MCF 10A (cell line): ENCODE measurements at regions not wholly inside any gene's neighbourhood (a gene's known extent, or its start where the extent isn't known, plus 50 kb on each side); places are given as distances from the start of the nearest gene placed in this dataset.

Experiments used
- BruUV-seq: library from RNA; stranded (reverse); fragments of 400-500 nt; replicated peaks from 2 replicates; lab custom pipeline; 2021; lab: Mats Ljungman, UMichigan
- CTCF ChIA-PET: fragments of 300-600 bp; sonication (Branson Sonifier 250); formaldehyde crosslinking; extraction: SDS; loops from one replicate; lab custom pipeline; 2021; ENCODE audit warnings: antibody characterized with exemption, inconsistent platforms; lab: Yijun Ruan, JAX
- POLR2A ChIA-PET: fragments of 300-600, 350-650 bp; sonication (Branson Sonifier 250); formaldehyde crosslinking; extraction: SDS; loops from one replicate; lab custom pipeline; 2020; ENCODE audit warnings: antibody characterized with exemption, inconsistent platforms; lab: Yijun Ruan, JAX
- DNase-seq: peaks from one replicate; pipeline ENCODE4 v3.0.0-alpha.2; 2018; ENCODE audit not compliant: unreplicated experiment
- H3K27ac Mint-ChIP-seq: one replicate; pipeline ENCODE4 v1.8.0; 2022; ENCODE audit warnings: mild to moderate bottlenecking, low read depth, mixed read lengths; ENCODE audit not compliant: unreplicated experiment
- H3K27me3 Mint-ChIP-seq: one replicate; pipeline ENCODE4 v1.8.0; 2022; ENCODE audit warnings: mixed read lengths; ENCODE audit not compliant: insufficient read depth, unreplicated experiment
- H3K36me3 Mint-ChIP-seq: one replicate; pipeline ENCODE4 v1.8.0; 2022; ENCODE audit warnings: mild to moderate bottlenecking, moderate library complexity, mixed read lengths; ENCODE audit not compliant: insufficient read depth, unreplicated experiment
- H3K4me1 Mint-ChIP-seq: one replicate; pipeline ENCODE4 v1.8.0; 2022; ENCODE audit warnings: mixed read lengths; ENCODE audit not compliant: insufficient read depth, unreplicated experiment
- H3K4me3 Mint-ChIP-seq: one replicate; pipeline ENCODE4 v1.8.0; 2022; ENCODE audit warnings: mild to moderate bottlenecking, moderate library complexity, mixed read lengths; ENCODE audit not compliant: unreplicated experiment
- H3K9me3 Mint-ChIP-seq: one replicate; pipeline ENCODE4 v1.8.0; 2022; ENCODE audit warnings: mixed read lengths; ENCODE audit not compliant: unreplicated experiment
- intact Hi-C: fragments of 100-400 bp; cut with micrococcal nuclease; formaldehyde crosslinking; loops from 2 replicates; pipeline ENCODE4 v1.14.1; 2022
- TF ChIP-seq, protein P1 (sequence below): fragments of 200-600 bp; IDR thresholded peaks from one replicate; pipeline ENCODE4 v1.8.0; 2022; ENCODE audit warnings: antibody characterized with exemption, mild to moderate bottlenecking; ENCODE audit not compliant: unreplicated experiment

- BruUV-seq = no TSS peak
- Mint-ChIP-seq H3K4me1 (peaks cover 5% of the 10 kb centered on the region), H3K36me3 (no peaks in the 10 kb centered on the region), H3K27ac (no peak overlapping the region), H3K27me3 (no peaks in the 10 kb centered on the region), H3K4me3 (no peak overlapping the region), H3K9me3 (no peaks in the 10 kb centered on the region)
- TF ChIP-seq, protein P1, sequence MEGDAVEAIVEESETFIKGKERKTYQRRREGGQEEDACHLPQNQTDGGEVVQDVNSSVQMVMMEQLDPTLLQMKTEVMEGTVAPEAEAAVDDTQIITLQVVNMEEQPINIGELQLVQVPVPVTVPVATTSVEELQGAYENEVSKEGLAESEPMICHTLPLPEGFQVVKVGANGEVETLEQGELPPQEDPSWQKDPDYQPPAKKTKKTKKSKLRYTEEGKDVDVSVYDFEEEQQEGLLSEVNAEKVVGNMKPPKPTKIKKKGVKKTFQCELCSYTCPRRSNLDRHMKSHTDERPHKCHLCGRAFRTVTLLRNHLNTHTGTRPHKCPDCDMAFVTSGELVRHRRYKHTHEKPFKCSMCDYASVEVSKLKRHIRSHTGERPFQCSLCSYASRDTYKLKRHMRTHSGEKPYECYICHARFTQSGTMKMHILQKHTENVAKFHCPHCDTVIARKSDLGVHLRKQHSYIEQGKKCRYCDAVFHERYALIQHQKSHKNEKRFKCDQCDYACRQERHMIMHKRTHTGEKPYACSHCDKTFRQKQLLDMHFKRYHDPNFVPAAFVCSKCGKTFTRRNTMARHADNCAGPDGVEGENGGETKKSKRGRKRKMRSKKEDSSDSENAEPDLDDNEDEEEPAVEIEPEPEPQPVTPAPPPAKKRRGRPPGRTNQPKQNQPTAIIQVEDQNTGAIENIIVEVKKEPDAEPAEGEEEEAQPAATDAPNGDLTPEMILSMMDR = no peak
- intact Hi-C loops = no loop called here
- DNase-seq = no peak
- CTCF ChIA-PET = no interaction called here
- POLR2A ChIA-PET = no interaction called here
These were observed 673.8 kb downstream of the PTPRC start for GRCh38 chr1:199312626-199313025.

DNA sequence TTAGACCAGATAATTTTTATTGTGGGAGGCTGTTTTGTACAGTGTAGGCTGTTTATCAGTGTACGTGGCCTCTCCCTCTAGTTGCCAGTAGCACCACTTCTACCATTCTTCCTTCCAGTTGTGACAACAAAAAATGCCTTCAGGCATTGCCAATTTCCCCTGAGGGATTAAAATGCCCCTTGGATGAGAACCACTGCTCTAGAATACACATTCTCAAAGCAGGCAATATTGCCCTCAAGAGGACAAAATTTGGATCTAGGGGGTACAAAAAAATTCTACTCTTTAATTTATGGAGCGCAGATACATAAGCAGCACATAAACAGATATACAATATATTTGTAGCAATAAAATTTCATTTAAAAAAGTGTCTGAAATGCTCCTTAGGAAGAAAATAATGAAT, 674.6 kb downstream of the PTPRC start:
- ChIA-PET POLR2A (interaction anchor here (0.6 kb wide), 1 partner anchor 24 kb away, joined by 3 read pairs; no protein-coding TSS in a partner anchor), CTCF (no interaction called here)
- Mint-ChIP-seq H3K36me3 (no peaks in the 10 kb centered on the region), H3K27ac (no peak overlapping the region), H3K9me3 (no peaks in the 10 kb centered on the region), H3K27me3 (no peaks in the 10 kb centered on the region), H3K4me3 (no peak overlapping the region), H3K4me1 (peaks cover 5% of the 10 kb centered on the region)
- TF ChIP-seq, protein P1 = no peak
- BruUV-seq = no TSS peak
- intact Hi-C loops = no loop called here
- DNase-seq = no peak

DNA sequence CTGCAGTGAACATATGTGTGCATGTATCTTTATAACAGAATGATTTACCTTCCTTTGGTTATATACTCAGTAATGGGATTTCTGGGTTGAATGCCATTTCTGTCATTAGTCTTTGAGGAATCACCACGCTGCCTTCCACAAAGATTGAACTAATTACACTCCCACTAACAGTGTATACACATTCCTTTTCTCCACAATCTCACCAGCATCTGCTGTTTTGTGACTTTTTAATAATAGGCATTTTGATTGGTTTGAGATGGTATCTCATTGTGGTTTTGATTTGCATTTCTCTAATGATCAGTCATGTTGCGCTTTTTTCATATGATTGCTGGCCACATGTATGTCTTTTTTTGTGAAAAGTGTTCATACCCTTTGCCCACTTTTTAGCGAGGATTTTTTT, 680.5 kb downstream of the PTPRC start:
- Mint-ChIP-seq H3K9me3 (no peaks in the 10 kb centered on the region), H3K36me3 (no peaks in the 10 kb centered on the region), H3K27ac (no peak overlapping the region), H3K4me3 (no peak overlapping the region), H3K4me1 (no peaks in the 10 kb centered on the region), H3K27me3 (no peaks in the 10 kb centered on the region)
- BruUV-seq = no TSS peak
- intact Hi-C loops = no loop called here
- ChIA-PET POLR2A (no interaction called here), CTCF (interaction anchor here (0.6 kb wide), 1 partner anchor 1100 kb away, joined by 3 read pairs; no protein-coding TSS in a partner anchor)
- DNase-seq = no peak
- TF ChIP-seq, protein P1 = no peak

DNA sequence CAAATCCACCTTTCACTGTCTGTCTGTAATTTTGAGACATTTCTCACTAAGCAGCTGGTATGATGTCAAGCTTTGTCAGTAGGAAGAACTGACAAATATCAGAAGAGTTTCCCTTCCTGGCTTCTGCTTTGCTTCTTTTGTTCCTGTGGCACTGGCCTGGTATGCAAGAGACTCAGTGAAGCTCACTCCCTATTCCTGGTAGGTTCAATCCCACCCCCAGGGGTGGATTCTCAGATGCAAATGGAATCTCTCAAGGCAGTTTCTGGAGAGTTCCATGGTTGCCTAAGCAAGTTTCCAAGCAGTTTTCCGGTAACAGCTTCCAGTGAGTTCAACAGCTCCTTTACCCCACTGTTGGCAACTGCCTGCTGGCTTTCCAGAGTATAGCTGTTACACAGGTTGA, 683.4 kb downstream of the PTPRC start:
- Mint-ChIP-seq H3K4me3 (no peak overlapping the region), H3K4me1 (no peaks in the 10 kb centered on the region), H3K27ac (no peak overlapping the region), H3K36me3 (no peaks in the 10 kb centered on the region), H3K9me3 (no peaks in the 10 kb centered on the region), H3K27me3 (no peaks in the 10 kb centered on the region)
- TF ChIP-seq, protein P1 = no peak
- no TSS peak for BruUV-seq
- CTCF ChIA-PET = interaction anchor here (1.0 kb wide), 1 partner anchor 550 kb away, joined by 5 read pairs; no protein-coding TSS in a partner anchor
- POLR2A ChIA-PET = no interaction called here
- intact Hi-C loops = no loop called here
- DNase-seq = no peak
